ENCODE measurements at regions not wholly inside any gene's neighbourhood (a gene's known extent, or its start where the extent isn't known, plus 50 kb on each side); places are given as distances from the start of the nearest gene placed in this dataset.

DNA sequence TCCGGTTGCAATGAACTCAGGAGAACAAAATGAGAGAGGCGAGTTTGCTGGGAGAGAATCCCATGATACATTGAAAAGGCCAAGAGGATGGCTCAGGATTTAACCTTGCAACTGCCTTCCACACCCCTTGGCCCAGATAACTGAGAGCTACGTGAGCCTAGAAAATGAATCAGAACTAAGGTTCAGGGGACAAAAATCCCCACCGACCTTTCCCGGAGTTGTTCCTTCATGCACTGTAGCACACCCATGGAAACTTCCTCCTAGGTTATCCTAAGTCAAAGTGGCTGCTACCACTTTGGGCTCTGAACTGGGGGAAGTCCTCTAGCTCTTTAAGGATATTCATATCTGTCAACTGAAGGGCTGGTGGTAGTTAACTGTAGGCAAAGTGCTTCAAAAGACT lies 58.3 kb upstream of the SLC4A7 start:
- Histone ChIP-seq H4K8ac (ENCODE audit: extremely low read depth, insufficient read depth, low read length) (no peak overlapping the region), H2BK15ac (ENCODE audit: low read length) (no peak overlapping the region), H3K36me3 (ENCODE audit: control insufficient read depth in 2 of 4, insufficient read depth in 4 of 4, low read length in 3 of 4) (no peaks in the 10 kb centered on the region), H3K56ac (replicated peaks; ENCODE audit: insufficient read length, low read depth, low read length) (no peak overlapping the region), H3K9me3 (ENCODE audit: insufficient read depth in 2 of 2, low read depth in 1 of 2, low read length in 1 of 2) (no peaks in the 10 kb centered on the region), H2AFZ (ENCODE audit: low read length) (peak overlapping the region; percentile 71; the same call in 1 of the 2 replicates), H3K9ac (replicated peaks in 1 of 4; ENCODE audit: extremely low read depth in 1 of 4, low read depth in 3 of 4, low read length in 3 of 4) (no peak overlapping the region), H3K27ac (ENCODE audit: low read depth, low read length) (no peak overlapping the region), H3K79me1 (ENCODE audit: low read depth, low read length) (no peaks in the 10 kb centered on the region), H3K79me2 (ENCODE audit: control insufficient read depth in 1 of 2, insufficient read depth in 2 of 2, low read length in 2 of 2) (no peaks in the 10 kb centered on the region), H3K4ac (replicated peaks; ENCODE audit: insufficient read length, low read depth, low read length) (no peak overlapping the region), H3K23me2 (ENCODE audit: low read depth, low read length) (no peaks in the 10 kb centered on the region; the same call in 1 of the 2 replicates), H2BK5ac (ENCODE audit: low read depth, low read length) (no peak overlapping the region), H2BK12ac (ENCODE audit: low read depth, low read length) (no peak overlapping the region), H3K18ac (ENCODE audit: extremely low read depth, low read length) (no peak overlapping the region), H2BK120ac (replicated peaks; ENCODE audit: low read depth, low read length) (no peak overlapping the region), H3K4me2 (ENCODE audit: insufficient read depth in 1 of 2, low read depth in 2 of 2, low read length in 2 of 2) (no peak overlapping the region), H3K14ac (ENCODE audit: insufficient read length) (no peak overlapping the region), H4K91ac (replicated peaks; ENCODE audit: insufficient read length, low read length) (peak overlapping the region; percentile 61), H2BK20ac (ENCODE audit: low read length) (peak overlapping the region; percentile 44; the same call in 1 of the 2 replicates), H3K4me1 (replicated peaks in 1 of 4; ENCODE audit: control insufficient read depth in 3 of 4, insufficient read depth in 4 of 4, low read length in 3 of 4) (peaks cover 0 to 5% (median 0%) of the 10 kb centered on the region in 4 experiments; a peak in 2 of 7 replicates), H3K23ac (ENCODE audit: insufficient read length) (no peak overlapping the region), H4K5ac (ENCODE audit: insufficient read length, low read depth, low read length) (no peak overlapping the region), H3K27me3 (replicated peaks in 1 of 4; ENCODE audit: control insufficient read depth in 3 of 4, extremely low read depth in 1 of 4, insufficient read depth in 3 of 4, low read length in 3 of 4) (no peaks in the 10 kb centered on the region), H3K4me3 (ENCODE audit: extremely low read depth in 1 of 4, insufficient read depth in 2 of 4, low read depth in 3 of 4, low read length in 4 of 4) (no peak overlapping the region), H2AK5ac (ENCODE audit: low read depth, low read length) (no peak overlapping the region), H4K20me1 (replicated peaks in 1 of 2; ENCODE audit: control insufficient read depth in 1 of 2, insufficient read depth in 2 of 2, low read length in 2 of 2) (no peaks in the 10 kb centered on the region)
- WGBS, 2 experiments (ENCODE audit: extremely low coverage in 1 of 2, insufficient coverage in 1 of 2, insufficient read length in 1 of 2, insufficient replicate concordance in 2 of 2, low coverage in 1 of 2, low lambda C conversion rate in 2 of 2, missing lambda C conversion rate in 1 of 2): 80% methylated on average over 5 of the region's 5 CpGs; no CpG with 5 or more reads in 1 of the 2 experiments
- no peak for TF ChIP-seq BCL11A (IDR thresholded peaks at IDR 0.05; ENCODE audit: low read depth in 2 of 2, low read length in 2 of 2)
- TF ChIP-seq ATF3 (IDR thresholded peaks at IDR 0.05; ENCODE audit: insufficient read depth, low read depth, low read length): no peak
- TF ChIP-seq TAF7 (optimal IDR thresholded peaks at IDR 0.05; ENCODE audit: borderline replicate concordance, low read depth, low read length): no peak
- TF ChIP-seq HDAC6 (IDR thresholded peaks at IDR 0.05; ENCODE audit: low read depth, low read length): no peak
- no peak for TF ChIP-seq TAF1 (IDR thresholded peaks at IDR 0.05; ENCODE audit: low read depth, low read length)
- TF ChIP-seq RNF2 (IDR thresholded peaks at IDR 0.05; ENCODE audit: borderline replicate concordance, low read depth, low read length, missing control alignments, poor library complexity, severe bottlenecking): no peak
- TF ChIP-seq, protein P1, sequence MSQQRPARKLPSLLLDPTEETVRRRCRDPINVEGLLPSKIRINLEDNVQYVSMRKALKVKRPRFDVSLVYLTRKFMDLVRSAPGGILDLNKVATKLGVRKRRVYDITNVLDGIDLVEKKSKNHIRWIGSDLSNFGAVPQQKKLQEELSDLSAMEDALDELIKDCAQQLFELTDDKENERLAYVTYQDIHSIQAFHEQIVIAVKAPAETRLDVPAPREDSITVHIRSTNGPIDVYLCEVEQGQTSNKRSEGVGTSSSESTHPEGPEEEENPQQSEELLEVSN (IDR thresholded peaks at IDR 0.05): no peak
- POLR2A ChIA-PET (ENCODE audit: partially characterized antibody): no interaction called here
- DNase-seq (ENCODE audit: low read depth in 1 of 2, low spot score in 2 of 2) (no peak), FAIRE-seq (no peak)
- CTCF ChIA-PET (ENCODE audit: partially characterized antibody): no interaction called here

All from H1 (cell line).